IMR-90 (cell line): ENCODE measurements at regions not wholly inside any gene's neighbourhood (a gene's known extent, or its start where the extent isn't known, plus 50 kb on each side); places are given as distances from the start of the nearest gene placed in this dataset.

ENCODE experiments used
- ATAC-seq: fragments of 200-7000 bp; cut with Tn5 transposase; 2 replicates; pipeline ENCODE4 v1.9.1; 2020; ENCODE audit warnings: low read depth, mild to moderate bottlenecking, moderate library complexity
- BruUV-seq: library from RNA; stranded (reverse); fragments of 400-500 nt; replicated peaks from 2 replicates; lab custom pipeline; 2021; lab: Mats Ljungman, UMichigan
- CTCF ChIA-PET: fragments of 300-600 bp; formaldehyde crosslinking; extraction: SDS; loops from one replicate; lab custom pipeline; 2021; ENCODE audit warnings: antibody characterized with exemption; lab: Yijun Ruan, JAX
- POLR2A ChIA-PET: fragments of 300-600 bp; sonication (Branson Sonifier 250); formaldehyde crosslinking; loops from one replicate; lab custom pipeline; 2022; ENCODE audit warnings: antibody characterized with exemption; ENCODE audit not compliant: unreplicated experiment; lab: Charles Lee
- DNase-seq: peaks from one replicate; pipeline ENCODE4 v3.0.0; 2013
- H2AFZ ChIP-seq: replicated peaks from 2 replicates; pipeline ENCODE3; 2013; ENCODE audit warnings: low read length, mild to moderate bottlenecking; ENCODE audit not compliant: poor library complexity
- H2AK5ac ChIP-seq: 2 replicates; pipeline ENCODE4 v1.6.1; 2013; ENCODE audit warnings: low read depth, low read length, inconsistent platforms
- H2AK9ac ChIP-seq: replicated peaks from 2 replicates; pipeline ENCODE3; 2013; ENCODE audit warnings: mild to moderate bottlenecking, low read depth, low read length, moderate library complexity; ENCODE audit not compliant: poor library complexity
- H2BK120ac ChIP-seq: 2 replicates; pipeline ENCODE4 v1.6.1; 2013; ENCODE audit warnings: low read depth, low read length, inconsistent platforms
- H2BK15ac ChIP-seq: 3 replicates; pipeline ENCODE4 v1.6.1; 2013; ENCODE audit warnings: low read depth, low read length, inconsistent platforms
- H2BK20ac ChIP-seq: 2 replicates; pipeline ENCODE4 v1.6.1; 2013; ENCODE audit warnings: low read depth, mild to moderate bottlenecking, inconsistent platforms, low read length, moderate library complexity
- H2BK5ac ChIP-seq: 2 replicates; pipeline ENCODE4 v1.6.1; 2013; ENCODE audit warnings: mild to moderate bottlenecking, low read depth, low read length, inconsistent platforms; ENCODE audit not compliant: poor library complexity, severe bottlenecking
- H3K14ac ChIP-seq: replicated peaks from 2 replicates; pipeline ENCODE4 v1.6.1; 2013; ENCODE audit warnings: low read depth, low read length, inconsistent platforms
- H3K18ac ChIP-seq: 2 replicates; pipeline ENCODE4 v1.6.1; 2013; ENCODE audit warnings: low read depth, low read length, control low read depth
- H3K23ac ChIP-seq: 2 replicates; pipeline ENCODE4 v1.6.1; 2013; ENCODE audit warnings: low read depth, low read length, inconsistent platforms
- H3K27ac ChIP-seq: 2 replicates; pipeline ENCODE4 v1.5.1; 2013; ENCODE audit warnings: mild to moderate bottlenecking, control low read depth, low read length; ENCODE audit not compliant: insufficient read depth
- H3K27me3 ChIP-seq: 2 replicates; pipeline ENCODE4 v1.6.1; 2013; ENCODE audit warnings: low read length; ENCODE audit not compliant: control insufficient read depth, insufficient read depth
- H3K36me3 ChIP-seq: 2 replicates; pipeline ENCODE4 v1.6.1; 2013; ENCODE audit warnings: low read length, mixed read lengths; ENCODE audit not compliant: control insufficient read depth, insufficient read depth
- H3K4ac ChIP-seq: 2 replicates; pipeline ENCODE4 v1.6.1; 2013; ENCODE audit warnings: low read depth, low read length, inconsistent platforms
- H3K4me1 ChIP-seq: 2 replicates; pipeline ENCODE4 v1.6.1; 2013; ENCODE audit warnings: low read length, mixed read lengths; ENCODE audit not compliant: control insufficient read depth, insufficient read depth
- H3K4me2 ChIP-seq: 2 replicates; pipeline ENCODE4 v1.6.1; 2013; ENCODE audit warnings: low read depth, mild to moderate bottlenecking, control low read depth, low read length, moderate library complexity
- H3K4me3 ChIP-seq: 2 replicates; pipeline ENCODE4 v1.5.1; 2013; ENCODE audit warnings: low read depth, mild to moderate bottlenecking, control low read depth, low read length, moderate library complexity; ENCODE audit not compliant: insufficient read depth
- H3K56ac ChIP-seq: 2 replicates; pipeline ENCODE4 v1.6.1; 2013; ENCODE audit warnings: low read length, inconsistent platforms; ENCODE audit not compliant: insufficient read depth; ENCODE audit errors: extremely low read depth
- H3K79me1 ChIP-seq, 2 experiments: 2 replicates each; pipeline ENCODE4 v1.6.1; 2013; ENCODE audit warnings: low read length in 2 of 2, inconsistent platforms in 1 of 2, low read depth in 1 of 2
- H3K9ac ChIP-seq: 2 replicates; pipeline ENCODE4 v1.6.1; 2013; ENCODE audit warnings: low read depth, low read length, control low read depth
- H3K9me1 ChIP-seq: 2 replicates; pipeline ENCODE4 v1.6.1; 2013; ENCODE audit warnings: low read length, inconsistent platforms; ENCODE audit not compliant: insufficient read depth
- H3K9me3 ChIP-seq: 2 replicates; pipeline ENCODE4 v1.6.1; 2013; ENCODE audit warnings: low read length; ENCODE audit not compliant: control insufficient read depth, insufficient read depth
- H4K20me1 ChIP-seq: 2 replicates; pipeline ENCODE4 v1.6.1; 2013; ENCODE audit warnings: low read length, inconsistent platforms; ENCODE audit not compliant: insufficient read depth
- H4K5ac ChIP-seq: 2 replicates; pipeline ENCODE4 v1.6.1; 2013; ENCODE audit warnings: mild to moderate bottlenecking, low read depth, low read length, control low read depth
- H4K8ac ChIP-seq, 2 experiments: 2 replicates each; pipeline ENCODE4 v1.6.1; 2013; ENCODE audit warnings: low read depth in 2 of 2, low read length in 2 of 2, control low read depth in 1 of 2, inconsistent platforms in 1 of 2
- H4K91ac ChIP-seq: 2 replicates; pipeline ENCODE4 v1.6.1; 2013; ENCODE audit warnings: low read depth, low read length, inconsistent platforms; ENCODE audit not compliant: insufficient read depth
- BHLHE40 ChIP-seq: fragments of 150-350 bp; IDR thresholded peaks from 2 replicates; pipeline ENCODE4 v1.6.1; 2016; ENCODE audit warnings: mild to moderate bottlenecking, low read depth, low read length
- CEBPB ChIP-seq: IDR thresholded peaks from 2 replicates; pipeline ENCODE4 v1.6.1; 2012; ENCODE audit warnings: low read depth, low read length, improper control_type of control experiment
- CHD1 ChIP-seq: IDR thresholded peaks from 2 replicates; pipeline ENCODE4 v1.6.1; 2012; ENCODE audit warnings: low read depth, low read length, improper control_type of control experiment
- FOS ChIP-seq: fragments of 150-350 bp; IDR thresholded peaks from 2 replicates; pipeline ENCODE4 v1.6.1; 2016; ENCODE audit warnings: low read depth, low read length
- MAFK ChIP-seq: IDR thresholded peaks from 2 replicates; pipeline ENCODE4 v1.6.1; 2012; ENCODE audit warnings: low read depth, low read length, improper control_type of control experiment
- MAZ ChIP-seq: IDR thresholded peaks from 2 replicates; pipeline ENCODE4 v1.6.1; 2012; ENCODE audit warnings: low read depth, mild to moderate bottlenecking, low read length, improper control_type of control experiment, moderate library complexity, borderline replicate concordance
- MXI1 ChIP-seq: IDR thresholded peaks from 2 replicates; pipeline ENCODE4 v1.6.1; 2012; ENCODE audit warnings: low read depth, mild to moderate bottlenecking, low read length, moderate library complexity, borderline replicate concordance
- NFE2L2 ChIP-seq: fragments of 150-350 bp; IDR thresholded peaks from 2 replicates; pipeline ENCODE4 v1.6.1; 2016; ENCODE audit warnings: low read depth, mild to moderate bottlenecking, low read length
- POLR2A ChIP-seq: IDR thresholded peaks from 2 replicates; pipeline ENCODE4 v1.6.1; 2012; ENCODE audit warnings: mild to moderate bottlenecking, low read depth, low read length
- RAD21 ChIP-seq: IDR thresholded peaks from 2 replicates; pipeline ENCODE4 v1.6.1; 2012; ENCODE audit warnings: low read length, improper control_type of control experiment
- RCOR1 ChIP-seq: IDR thresholded peaks from 2 replicates; pipeline ENCODE4 v1.6.1; 2012; ENCODE audit warnings: mild to moderate bottlenecking, low read length, improper control_type of control experiment; ENCODE audit not compliant: insufficient replicate concordance
- RFX5 ChIP-seq: IDR thresholded peaks from 2 replicates; pipeline ENCODE4 v1.8.0; 2012; ENCODE audit warnings: low read depth, mild to moderate bottlenecking, low read length, moderate library complexity
- SMC3 ChIP-seq: fragments of 150-350 bp; IDR thresholded peaks from 2 replicates; pipeline ENCODE4 v1.6.1; 2016; ENCODE audit warnings: low read depth, mild to moderate bottlenecking, antibody characterized with exemption, low read length, moderate library complexity
- WGBS, 2 experiments: methylation state at CpG; one replicate each; pipeline versions ENCODE4 v1.1.5 to v1.1.7; 2013; ENCODE audit warnings: missing lambda C conversion rate in 2 of 2; ENCODE audit not compliant: insufficient read length in 1 of 2; ENCODE audit errors: extremely low coverage in 2 of 2; 5-methylcytosine and 5-hydroxymethylcytosine counted together
- dilution Hi-C: fragments of 300-500 bp; cut with HindIII; formaldehyde crosslinking; loops from one replicate; pipeline ENCODE4 v1.14.3; 2018; ENCODE audit warnings: low sequenced_read_pairs; ENCODE audit not compliant: unreplicated experiment
- in situ Hi-C: fragments of 300-500 bp; cut with MboI; formaldehyde crosslinking; loops from 3 replicates; pipeline ENCODE4 v1.14.3; 2019; ENCODE audit warnings: low sequenced_read_pairs, inconsistent platforms, mixed read lengths
- intact Hi-C: fragments of 100-400 bp; cut with micrococcal nuclease; formaldehyde crosslinking; loops from 2 replicates; pipeline ENCODE4 v1.10.0; 2022
- TF ChIP-seq, protein P1 (sequence below): fragments of 150-350 bp; IDR thresholded peaks from 2 replicates; pipeline ENCODE4 v1.6.1; 2017; ENCODE audit warnings: mild to moderate bottlenecking, antibody characterized with exemption, low read length, low read depth
- TF ChIP-seq, protein P2 (sequence below): fragments of 150-350 bp; IDR thresholded peaks from 2 replicates; pipeline ENCODE4 v1.6.1; 2016; ENCODE audit warnings: low read depth, mild to moderate bottlenecking, low read length, moderate library complexity, borderline replicate concordance
- TF ChIP-seq, protein P3 (sequence below): conservative IDR thresholded peaks from 2 replicates; pipeline ENCODE4 v1.5.1; 2012; ENCODE audit warnings: mild to moderate bottlenecking, low read depth, low read length, improper control_type of control experiment

DNA sequence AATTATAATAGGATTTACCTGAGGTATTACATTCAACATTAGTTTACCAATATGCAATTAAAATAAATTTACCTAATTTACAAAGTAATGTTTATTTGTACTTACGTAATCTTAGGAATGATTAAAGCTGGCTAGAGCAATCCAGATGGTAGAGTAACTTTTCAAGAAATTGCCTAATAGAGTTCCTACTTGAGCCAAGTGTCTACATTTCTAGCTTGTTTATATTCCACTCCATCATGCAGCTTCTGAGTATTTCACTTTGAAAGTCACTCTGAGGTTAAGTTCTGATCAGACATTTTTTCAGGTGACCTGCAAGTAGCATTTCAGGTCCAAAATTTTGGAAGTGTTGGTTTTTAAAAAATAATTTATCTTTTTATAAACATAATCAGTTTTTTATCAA, 1080.7 kb downstream of the TRHDE start:
- in situ Hi-C loops: no loop called here
- H2AFZ ChIP-seq: no peak overlapping the region

More for the DNA sequence above, 1080.7 kb downstream of the TRHDE start:
- no peak overlapping the region; the same call in 1 of the 2 replicates for H3K56ac ChIP-seq
- no peaks in the 10 kb centered on the region for H3K9me1 ChIP-seq
- H3K9ac ChIP-seq: no peak overlapping the region
- H3K9me3 ChIP-seq: no peaks in the 10 kb centered on the region
- DNase-seq (no peak), ATAC-seq (no peak)
- dilution Hi-C loops (no loop called here), intact Hi-C loops (no loop called here)
- H4K5ac ChIP-seq: no peak overlapping the region
- no peaks in the 10 kb centered on the region for H3K36me3 ChIP-seq
- H3K27ac ChIP-seq: no peak overlapping the region
- no peaks in the 10 kb centered on the region for H3K4me1 ChIP-seq
- no peak overlapping the region for H2AK5ac ChIP-seq
- H3K4ac ChIP-seq: no peak overlapping the region
- H3K23ac ChIP-seq: no peak overlapping the region
- no peak overlapping the region for H3K14ac ChIP-seq
- no peak overlapping the region for H2AK9ac ChIP-seq
- no peak overlapping the region for H2BK15ac ChIP-seq
- H4K20me1 ChIP-seq: no peaks in the 10 kb centered on the region
- H3K18ac ChIP-seq: no peak overlapping the region
- no peak overlapping the region for H4K8ac ChIP-seq
- H2BK120ac ChIP-seq: no peak overlapping the region
- TF ChIP-seq RFX5 (no peak), FOS (no peak), BHLHE40 (no peak), SMC3 (no peak), MAFK (no peak), RCOR1 (no peak), MXI1 (no peak), CEBPB (no peak), CHD1 (no peak), RAD21 (no peak), NFE2L2 (no peak), POLR2A (no peak), MAZ (no peak)
- TF ChIP-seq, protein P1, sequence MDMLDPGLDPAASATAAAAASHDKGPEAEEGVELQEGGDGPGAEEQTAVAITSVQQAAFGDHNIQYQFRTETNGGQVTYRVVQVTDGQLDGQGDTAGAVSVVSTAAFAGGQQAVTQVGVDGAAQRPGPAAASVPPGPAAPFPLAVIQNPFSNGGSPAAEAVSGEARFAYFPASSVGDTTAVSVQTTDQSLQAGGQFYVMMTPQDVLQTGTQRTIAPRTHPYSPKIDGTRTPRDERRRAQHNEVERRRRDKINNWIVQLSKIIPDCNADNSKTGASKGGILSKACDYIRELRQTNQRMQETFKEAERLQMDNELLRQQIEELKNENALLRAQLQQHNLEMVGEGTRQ: no peak
- TF ChIP-seq, protein P2, sequence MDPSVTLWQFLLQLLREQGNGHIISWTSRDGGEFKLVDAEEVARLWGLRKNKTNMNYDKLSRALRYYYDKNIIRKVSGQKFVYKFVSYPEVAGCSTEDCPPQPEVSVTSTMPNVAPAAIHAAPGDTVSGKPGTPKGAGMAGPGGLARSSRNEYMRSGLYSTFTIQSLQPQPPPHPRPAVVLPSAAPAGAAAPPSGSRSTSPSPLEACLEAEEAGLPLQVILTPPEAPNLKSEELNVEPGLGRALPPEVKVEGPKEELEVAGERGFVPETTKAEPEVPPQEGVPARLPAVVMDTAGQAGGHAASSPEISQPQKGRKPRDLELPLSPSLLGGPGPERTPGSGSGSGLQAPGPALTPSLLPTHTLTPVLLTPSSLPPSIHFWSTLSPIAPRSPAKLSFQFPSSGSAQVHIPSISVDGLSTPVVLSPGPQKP: no peak
- TF ChIP-seq, protein P3, sequence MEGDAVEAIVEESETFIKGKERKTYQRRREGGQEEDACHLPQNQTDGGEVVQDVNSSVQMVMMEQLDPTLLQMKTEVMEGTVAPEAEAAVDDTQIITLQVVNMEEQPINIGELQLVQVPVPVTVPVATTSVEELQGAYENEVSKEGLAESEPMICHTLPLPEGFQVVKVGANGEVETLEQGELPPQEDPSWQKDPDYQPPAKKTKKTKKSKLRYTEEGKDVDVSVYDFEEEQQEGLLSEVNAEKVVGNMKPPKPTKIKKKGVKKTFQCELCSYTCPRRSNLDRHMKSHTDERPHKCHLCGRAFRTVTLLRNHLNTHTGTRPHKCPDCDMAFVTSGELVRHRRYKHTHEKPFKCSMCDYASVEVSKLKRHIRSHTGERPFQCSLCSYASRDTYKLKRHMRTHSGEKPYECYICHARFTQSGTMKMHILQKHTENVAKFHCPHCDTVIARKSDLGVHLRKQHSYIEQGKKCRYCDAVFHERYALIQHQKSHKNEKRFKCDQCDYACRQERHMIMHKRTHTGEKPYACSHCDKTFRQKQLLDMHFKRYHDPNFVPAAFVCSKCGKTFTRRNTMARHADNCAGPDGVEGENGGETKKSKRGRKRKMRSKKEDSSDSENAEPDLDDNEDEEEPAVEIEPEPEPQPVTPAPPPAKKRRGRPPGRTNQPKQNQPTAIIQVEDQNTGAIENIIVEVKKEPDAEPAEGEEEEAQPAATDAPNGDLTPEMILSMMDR: no peak
- CTCF ChIA-PET: no interaction called here
- H3K79me1 ChIP-seq: no peaks in the 10 kb centered on the region
- BruUV-seq: no TSS peak
- no peaks in the 10 kb centered on the region for H3K27me3 ChIP-seq
- no peak overlapping the region for H3K4me3 ChIP-seq
- WGBS, 2 experiments: no CpG with 5 or more reads among the region's 1 CpG
- H4K91ac ChIP-seq: no peak overlapping the region
- H3K4me2 ChIP-seq: no peak overlapping the region
- no peak overlapping the region for H2BK20ac ChIP-seq
- POLR2A ChIA-PET: no interaction called here
- no peak overlapping the region for H2BK5ac ChIP-seq
